ENCODE measurements at regions not wholly inside any gene's neighbourhood (a gene's known extent, or its start where the extent isn't known, plus 50 kb on each side); places are given as distances from the start of the nearest gene placed in this dataset.
A peak's percentile ranks its signal among the peaks of the same experiment; 100 is the strongest.

DNA sequence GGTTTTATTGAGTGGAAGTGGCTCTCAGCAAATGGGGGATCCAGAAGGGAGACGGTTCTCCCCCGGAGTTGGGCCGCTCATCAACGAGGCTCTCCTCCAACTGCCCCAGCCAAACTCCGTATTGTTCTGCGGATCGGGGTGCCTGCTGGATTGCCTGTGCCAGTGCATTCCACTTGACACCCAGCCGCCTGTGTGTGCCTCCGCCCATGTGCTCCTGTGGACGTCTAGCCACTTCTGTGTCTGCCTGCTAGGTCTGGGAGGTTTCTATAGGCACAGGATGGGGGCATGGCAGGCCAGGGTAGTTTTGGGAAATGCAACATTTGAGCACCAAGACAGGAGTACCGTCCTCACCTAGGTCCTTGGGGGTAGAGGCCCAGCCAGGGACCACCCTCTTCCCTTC is 225.7 kb upstream of the AMIGO2 start:
- WGBS, 2 experiments, result 96% methylated on average over 11 of the region's 11 CpGs
- peaks cover 3% of the 10 kb centered on the region for H3K4me1 ChIP-seq (ENCODE audit: control insufficient read depth, insufficient read depth, low read length)

DNA sequence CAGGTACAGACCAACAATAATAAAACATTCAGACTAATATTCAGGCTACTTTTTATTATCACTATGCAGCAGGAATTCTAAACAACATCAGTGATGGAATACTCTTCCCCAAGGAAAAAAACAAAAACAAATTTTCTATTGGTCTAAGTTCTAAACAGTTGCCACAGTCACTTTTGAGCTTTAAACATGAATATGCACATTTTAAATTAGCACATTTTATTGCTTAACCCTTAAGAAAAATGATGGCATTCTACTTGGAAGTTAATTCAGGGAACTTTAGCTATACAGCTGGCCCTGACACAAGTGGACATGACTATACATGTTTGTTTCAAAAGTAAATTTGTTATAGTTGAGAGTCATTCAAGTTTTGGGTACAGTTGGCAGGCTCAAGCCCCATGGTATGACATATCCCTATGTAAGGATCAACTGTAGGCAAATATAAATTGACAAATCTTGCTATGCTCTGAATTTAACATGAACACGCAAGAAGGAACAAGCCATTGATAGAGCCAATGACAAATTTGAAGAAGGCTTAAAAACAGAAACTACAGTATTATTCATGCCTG is 224.3 kb upstream of the AMIGO2 start:
- no peaks in the 10 kb centered on the region for H3K27me3 ChIP-seq (ENCODE audit: control insufficient read depth, insufficient read depth, low read length, poor library complexity, severe bottlenecking)
- 89 to 100% methylated on average over 1 of the region's 1 CpG for WGBS, 2 experiments

More for the DNA sequence above, 225.7 kb upstream of the AMIGO2 start:
- no peaks in the 10 kb centered on the region for H3K36me3 ChIP-seq (ENCODE audit: control insufficient read depth, insufficient read depth, low read length)
- H3K9me3 ChIP-seq (ENCODE audit: control insufficient read depth, low read length), result no peaks in the 10 kb centered on the region
- no peak overlapping the region for H3K4me3 ChIP-seq (ENCODE audit: insufficient read depth, low read depth, low read length)
- H3K27ac ChIP-seq (ENCODE audit: insufficient read depth, low read depth, low read length, poor library complexity, severe bottlenecking), result no peak overlapping the region
- H3K27me3 ChIP-seq (ENCODE audit: control insufficient read depth, insufficient read depth, low read length, poor library complexity, severe bottlenecking), result no peaks in the 10 kb centered on the region

GRCh38 chr12:47303207-47303606 is 223.4 kb upstream of the AMIGO2 start:
- 92 to 93% methylated on average over 6 to 7 of the region's 7 CpGs for WGBS, 2 experiments
- no peaks in the 10 kb centered on the region for H3K36me3 ChIP-seq (ENCODE audit: control insufficient read depth, insufficient read depth, low read length)
- H3K4me3 ChIP-seq (ENCODE audit: insufficient read depth, low read depth, low read length), result no peak overlapping the region
- peaks cover 3% of the 10 kb centered on the region for H3K4me1 ChIP-seq (ENCODE audit: control insufficient read depth, insufficient read depth, low read length)
- no peaks in the 10 kb centered on the region for H3K27me3 ChIP-seq (ENCODE audit: control insufficient read depth, insufficient read depth, low read length, poor library complexity, severe bottlenecking)
- no peak overlapping the region for H3K27ac ChIP-seq (ENCODE audit: insufficient read depth, low read depth, low read length, poor library complexity, severe bottlenecking)
- H3K9me3 ChIP-seq (ENCODE audit: control insufficient read depth, low read length), result no peaks in the 10 kb centered on the region

More for the DNA sequence above, 224.3 kb upstream of the AMIGO2 start:
- Histone ChIP-seq H3K9me3 (ENCODE audit: control insufficient read depth, low read length) (no peaks in the 10 kb centered on the region), H3K4me1 (ENCODE audit: control insufficient read depth, insufficient read depth, low read length) (peaks cover 3% of the 10 kb centered on the region), H3K36me3 (ENCODE audit: control insufficient read depth, insufficient read depth, low read length) (no peaks in the 10 kb centered on the region), H3K27ac (ENCODE audit: insufficient read depth, low read depth, low read length, poor library complexity, severe bottlenecking) (no peak overlapping the region), H3K4me3 (ENCODE audit: insufficient read depth, low read depth, low read length) (no peak overlapping the region)

DNA sequence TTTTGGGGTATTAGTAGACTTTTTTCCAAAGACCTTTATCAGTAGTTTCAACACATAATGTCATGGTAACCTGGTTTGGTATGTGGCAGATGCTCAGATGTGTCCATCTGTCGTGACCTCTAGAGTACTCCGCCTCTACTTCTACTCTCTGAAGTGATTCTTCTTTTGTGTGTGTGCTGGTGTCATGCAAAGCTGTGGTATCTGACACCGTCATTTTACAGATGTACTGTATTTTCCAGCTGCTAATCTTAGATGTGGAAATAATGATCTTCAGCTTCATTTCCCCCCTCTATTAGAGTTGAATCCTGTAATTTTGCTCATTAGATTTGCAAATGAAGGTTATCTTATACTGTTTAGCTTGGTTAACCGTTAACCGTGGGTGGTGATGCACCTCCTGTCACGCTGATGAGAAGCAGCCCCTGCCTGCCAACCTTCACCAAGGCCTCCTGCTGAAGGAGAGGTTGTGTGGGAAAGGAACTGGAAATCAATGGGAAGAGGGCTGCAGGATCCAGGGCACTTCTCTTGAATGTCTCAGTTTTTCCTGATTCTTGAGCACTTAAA is 222.4 kb upstream of the AMIGO2 start:
- Histone ChIP-seq H3K9me3 (ENCODE audit: control insufficient read depth, low read length) (no peaks in the 10 kb centered on the region), H3K27me3 (ENCODE audit: control insufficient read depth, insufficient read depth, low read length, poor library complexity, severe bottlenecking) (no peaks in the 10 kb centered on the region), H3K27ac (ENCODE audit: insufficient read depth, low read depth, low read length, poor library complexity, severe bottlenecking) (no peak overlapping the region), H3K4me1 (ENCODE audit: control insufficient read depth, insufficient read depth, low read length) (peaks cover 3% of the 10 kb centered on the region), H3K36me3 (ENCODE audit: control insufficient read depth, insufficient read depth, low read length) (no peaks in the 10 kb centered on the region), H3K4me3 (ENCODE audit: insufficient read depth, low read depth, low read length) (no peak overlapping the region)
- WGBS, 2 experiments, result 51 to 54% methylated on average over 6 of the region's 6 CpGs

GRCh38 chr12:47299586-47299985 is 219.8 kb upstream of the AMIGO2 start:
- H3K4me3 ChIP-seq (ENCODE audit: insufficient read depth, low read depth, low read length), result no peak overlapping the region
- no peak overlapping the region for H3K27ac ChIP-seq (ENCODE audit: insufficient read depth, low read depth, low read length, poor library complexity, severe bottlenecking)
- no peaks in the 10 kb centered on the region for H3K27me3 ChIP-seq (ENCODE audit: control insufficient read depth, insufficient read depth, low read length, poor library complexity, severe bottlenecking)
- H3K4me1 ChIP-seq (ENCODE audit: control insufficient read depth, insufficient read depth, low read length), result peaks cover 3% of the 10 kb centered on the region
- H3K9me3 ChIP-seq (ENCODE audit: control insufficient read depth, low read length), result no peaks in the 10 kb centered on the region
- no peaks in the 10 kb centered on the region for H3K36me3 ChIP-seq (ENCODE audit: control insufficient read depth, insufficient read depth, low read length)
- 86 to 93% methylated on average over 1 of the region's 1 CpG for WGBS, 2 experiments

- no peaks in the 10 kb centered on the region for H3K27me3 ChIP-seq (ENCODE audit: control insufficient read depth, insufficient read depth, low read length, poor library complexity, severe bottlenecking)
- H3K27ac ChIP-seq (ENCODE audit: insufficient read depth, low read depth, low read length, poor library complexity, severe bottlenecking), result no peak overlapping the region
- no peaks in the 10 kb centered on the region for H3K9me3 ChIP-seq (ENCODE audit: control insufficient read depth, low read length)
- H3K36me3 ChIP-seq (ENCODE audit: control insufficient read depth, insufficient read depth, low read length), result no peaks in the 10 kb centered on the region
- peaks cover 3% of the 10 kb centered on the region for H3K4me1 ChIP-seq (ENCODE audit: control insufficient read depth, insufficient read depth, low read length)
- H3K4me3 ChIP-seq (ENCODE audit: insufficient read depth, low read depth, low read length), result no peak overlapping the region
Measured at GRCh38 chr12:47297993-47298392, 218.2 kb upstream of the AMIGO2 start.

- H3K4me1 ChIP-seq (ENCODE audit: control insufficient read depth, insufficient read depth, low read length), result peaks cover under 1% of the 10 kb centered on the region
- no peak overlapping the region for H3K27ac ChIP-seq (ENCODE audit: insufficient read depth, low read depth, low read length, poor library complexity, severe bottlenecking)
Measured at GRCh38 chr12:47296828-47297227, 217.1 kb upstream of the AMIGO2 start.

DNA sequence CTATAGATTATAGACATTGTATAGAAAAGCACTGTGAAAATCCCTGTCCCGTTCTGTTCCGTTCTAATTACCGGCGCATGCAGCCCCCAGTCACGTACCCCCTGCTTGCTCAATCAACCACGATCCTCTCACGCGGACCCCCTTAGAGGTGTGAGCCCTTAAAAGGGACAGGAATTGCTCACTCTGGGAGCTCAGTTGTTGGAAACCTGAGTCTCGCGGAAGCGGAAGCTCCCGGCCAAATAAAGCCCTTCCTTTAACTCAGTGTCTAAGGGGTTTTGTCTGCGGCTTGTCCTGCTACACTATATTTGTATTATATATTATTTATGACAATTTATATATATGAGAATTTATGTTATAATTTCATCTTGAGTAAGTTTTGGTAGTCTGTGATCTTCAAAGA is 213.6 kb upstream of the AMIGO2 start:
- WGBS, 2 experiments, result 85 to 92% methylated on average over 12 of the region's 13 CpGs
- Histone ChIP-seq H3K27me3 (ENCODE audit: control insufficient read depth, insufficient read depth, low read length, poor library complexity, severe bottlenecking) (no peaks in the 10 kb centered on the region), H3K36me3 (ENCODE audit: control insufficient read depth, insufficient read depth, low read length) (no peaks in the 10 kb centered on the region), H3K9me3 (ENCODE audit: control insufficient read depth, low read length) (no peaks in the 10 kb centered on the region), H3K4me1 (ENCODE audit: control insufficient read depth, insufficient read depth, low read length) (no peaks in the 10 kb centered on the region), H3K27ac (ENCODE audit: insufficient read depth, low read depth, low read length, poor library complexity, severe bottlenecking) (no peak overlapping the region), H3K4me3 (ENCODE audit: insufficient read depth, low read depth, low read length) (no peak overlapping the region)

More at GRCh38 chr12:47296828-47297227, 217.1 kb upstream of the AMIGO2 start:
- Histone ChIP-seq H3K9me3 (ENCODE audit: control insufficient read depth, low read length) (no peaks in the 10 kb centered on the region), H3K27me3 (ENCODE audit: control insufficient read depth, insufficient read depth, low read length, poor library complexity, severe bottlenecking) (no peaks in the 10 kb centered on the region), H3K36me3 (ENCODE audit: control insufficient read depth, insufficient read depth, low read length) (no peaks in the 10 kb centered on the region), H3K4me3 (ENCODE audit: insufficient read depth, low read depth, low read length) (no peak overlapping the region)

GRCh38 chr12:47286676-47287075 is 206.9 kb upstream of the AMIGO2 start:
- Histone ChIP-seq H3K4me1 (ENCODE audit: control insufficient read depth, insufficient read depth, low read length) (no peaks in the 10 kb centered on the region), H3K27me3 (ENCODE audit: control insufficient read depth, insufficient read depth, low read length, poor library complexity, severe bottlenecking) (no peaks in the 10 kb centered on the region), H3K36me3 (ENCODE audit: control insufficient read depth, insufficient read depth, low read length) (no peaks in the 10 kb centered on the region), H3K4me3 (ENCODE audit: insufficient read depth, low read depth, low read length) (no peak overlapping the region), H3K9me3 (ENCODE audit: control insufficient read depth, low read length) (no peaks in the 10 kb centered on the region), H3K27ac (ENCODE audit: insufficient read depth, low read depth, low read length, poor library complexity, severe bottlenecking) (peak overlapping the region; percentile 31)
- WGBS, 2 experiments, result 33 to 39% methylated on average over 3 of the region's 3 CpGs

Measured in ectodermal cell (in vitro differentiated cells).